Upper lobe of right lung (tissue), 1 donor: ENCODE measurements at regions not wholly inside any gene's neighbourhood (a gene's known extent, or its start where the extent isn't known, plus 50 kb on each side); places are given as distances from the start of the nearest gene placed in this dataset.

Experiments used
- ATAC-seq: fragments of 200-7000 bp; cut with Tn5 transposase; one replicate; pipeline ENCODE4 v1.9.1; 2020; ENCODE audit warnings: mild to moderate bottlenecking, moderate library complexity
- DNase-seq: peaks from one replicate; pipeline ENCODE4 v3.0.0-alpha.2; 2020
- H3K27ac ChIP-seq: fragments of 200-600 bp; one replicate; pipeline ENCODE4 v1.8.0; 2022
- H3K27me3 ChIP-seq: fragments of 200-600 bp; one replicate; pipeline ENCODE4 v1.8.0; 2022; ENCODE audit warnings: mild to moderate bottlenecking
- H3K36me3 ChIP-seq: fragments of 200-600 bp; one replicate; pipeline ENCODE4 v1.8.0; 2022
- H3K4me1 ChIP-seq: fragments of 200-600 bp; one replicate; pipeline ENCODE4 v1.8.0; 2022
- H3K4me3 ChIP-seq: fragments of 200-600 bp; one replicate; pipeline ENCODE4 v1.8.0; 2022; ENCODE audit warnings: mild to moderate bottlenecking
- H3K9me3 ChIP-seq: fragments of 200-600 bp; one replicate; pipeline ENCODE4 v1.8.0; 2022
- intact Hi-C: fragments of 100-400 bp; cut with DNase I; formaldehyde crosslinking; loops from one replicate; pipeline ENCODE4 v1.11.0; 2022
- TF ChIP-seq, protein P1 (sequence below): fragments of 200-600 bp; IDR thresholded peaks from one replicate; pipeline ENCODE4 v1.8.0; 2022; ENCODE audit warnings: antibody characterized with exemption
- donor health status: DM: no; HTN: yes; CAD: no; lungs with severe emphysema.

DNA sequence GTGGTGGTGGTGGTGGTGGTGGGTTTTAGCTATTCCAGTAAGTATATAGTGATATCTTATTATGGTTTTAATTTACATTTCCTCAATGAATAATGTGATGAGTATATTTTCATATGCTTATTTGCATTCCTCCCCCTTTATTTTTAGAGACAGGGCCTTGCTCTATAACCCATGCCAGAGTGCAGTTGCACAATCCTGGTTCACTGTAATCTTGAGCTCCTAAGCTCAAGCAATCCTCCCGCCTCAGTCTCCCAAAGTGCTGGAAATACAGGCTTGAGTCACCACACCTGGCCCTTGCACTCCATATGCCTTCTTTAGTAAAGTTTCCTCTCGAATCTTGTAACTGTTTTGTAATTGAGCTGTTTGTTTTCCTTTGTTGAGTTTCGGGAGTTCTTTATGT, 577.7 kb upstream of the AUTS2 start:
- H3K27ac ChIP-seq, result no peak overlapping the region
- TF ChIP-seq, protein P1, sequence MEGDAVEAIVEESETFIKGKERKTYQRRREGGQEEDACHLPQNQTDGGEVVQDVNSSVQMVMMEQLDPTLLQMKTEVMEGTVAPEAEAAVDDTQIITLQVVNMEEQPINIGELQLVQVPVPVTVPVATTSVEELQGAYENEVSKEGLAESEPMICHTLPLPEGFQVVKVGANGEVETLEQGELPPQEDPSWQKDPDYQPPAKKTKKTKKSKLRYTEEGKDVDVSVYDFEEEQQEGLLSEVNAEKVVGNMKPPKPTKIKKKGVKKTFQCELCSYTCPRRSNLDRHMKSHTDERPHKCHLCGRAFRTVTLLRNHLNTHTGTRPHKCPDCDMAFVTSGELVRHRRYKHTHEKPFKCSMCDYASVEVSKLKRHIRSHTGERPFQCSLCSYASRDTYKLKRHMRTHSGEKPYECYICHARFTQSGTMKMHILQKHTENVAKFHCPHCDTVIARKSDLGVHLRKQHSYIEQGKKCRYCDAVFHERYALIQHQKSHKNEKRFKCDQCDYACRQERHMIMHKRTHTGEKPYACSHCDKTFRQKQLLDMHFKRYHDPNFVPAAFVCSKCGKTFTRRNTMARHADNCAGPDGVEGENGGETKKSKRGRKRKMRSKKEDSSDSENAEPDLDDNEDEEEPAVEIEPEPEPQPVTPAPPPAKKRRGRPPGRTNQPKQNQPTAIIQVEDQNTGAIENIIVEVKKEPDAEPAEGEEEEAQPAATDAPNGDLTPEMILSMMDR, result no peak
- no peaks in the 10 kb centered on the region for H3K36me3 ChIP-seq
- intact Hi-C loops, result no loop called here
- no peak for DNase-seq
- no peak for ATAC-seq
- no peaks in the 10 kb centered on the region for H3K9me3 ChIP-seq
- no peaks in the 10 kb centered on the region for H3K27me3 ChIP-seq
- no peaks in the 10 kb centered on the region for H3K4me1 ChIP-seq
- H3K4me3 ChIP-seq, result no peak overlapping the region

DNA sequence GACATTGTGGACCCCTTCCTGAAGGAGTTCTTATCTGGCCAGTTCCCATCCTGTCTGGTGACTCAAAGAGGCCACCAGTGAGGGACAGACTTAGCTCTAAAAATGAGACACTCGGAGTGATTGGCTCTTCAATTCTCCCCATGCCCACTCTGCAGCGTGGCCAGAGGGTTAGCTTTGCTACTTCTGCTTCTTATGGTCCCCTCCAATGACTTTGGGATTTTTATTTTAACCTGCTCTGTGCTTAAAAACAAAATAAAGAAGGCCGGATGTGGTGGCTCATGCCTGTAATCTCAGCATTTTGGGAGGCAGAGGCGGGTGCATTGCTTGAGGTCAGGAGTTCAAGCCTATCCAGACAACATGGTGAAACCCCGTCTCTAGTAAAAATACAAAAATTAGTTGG, 573.0 kb upstream of the AUTS2 start:
- TF ChIP-seq, protein P1, result no peak
- intact Hi-C loops, result no loop called here

DNA sequence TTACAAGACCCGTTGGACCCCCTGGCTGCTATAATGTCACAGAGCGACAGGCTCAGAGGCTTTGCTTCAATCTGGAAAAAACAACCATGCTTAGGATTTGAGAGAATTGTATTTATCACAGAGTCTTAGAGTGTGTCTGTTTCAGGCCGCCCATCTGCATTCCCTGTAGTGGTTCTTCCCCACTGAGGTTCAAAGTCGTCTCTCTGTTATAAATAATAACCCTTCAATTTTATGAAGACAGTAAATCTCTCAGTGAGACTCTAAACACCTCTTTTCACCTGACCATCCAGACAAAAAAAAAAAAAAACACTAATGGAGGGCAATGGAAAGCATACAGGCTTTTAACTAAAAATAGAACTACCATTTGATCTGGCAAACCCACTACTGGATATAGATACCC, 565.4 kb upstream of the AUTS2 start:
- intact Hi-C loops, result no loop called here
- H3K27ac ChIP-seq, result no peak overlapping the region
- H3K4me3 ChIP-seq, result no peak overlapping the region
- H3K4me1 ChIP-seq, result no peaks in the 10 kb centered on the region
- no peaks in the 10 kb centered on the region for H3K36me3 ChIP-seq
- ATAC-seq (no peak), DNase-seq (no peak)
- H3K27me3 ChIP-seq, result no peaks in the 10 kb centered on the region
- H3K9me3 ChIP-seq, result no peaks in the 10 kb centered on the region
- TF ChIP-seq, protein P1, result no peak

More for the DNA sequence above, 573.0 kb upstream of the AUTS2 start:
- H3K36me3 ChIP-seq, result no peaks in the 10 kb centered on the region
- no peaks in the 10 kb centered on the region for H3K27me3 ChIP-seq
- H3K4me3 ChIP-seq, result no peak overlapping the region
- H3K4me1 ChIP-seq, result no peaks in the 10 kb centered on the region
- H3K27ac ChIP-seq, result no peak overlapping the region
- H3K9me3 ChIP-seq, result no peaks in the 10 kb centered on the region
- DNase-seq (no peak), ATAC-seq (no peak)

DNA sequence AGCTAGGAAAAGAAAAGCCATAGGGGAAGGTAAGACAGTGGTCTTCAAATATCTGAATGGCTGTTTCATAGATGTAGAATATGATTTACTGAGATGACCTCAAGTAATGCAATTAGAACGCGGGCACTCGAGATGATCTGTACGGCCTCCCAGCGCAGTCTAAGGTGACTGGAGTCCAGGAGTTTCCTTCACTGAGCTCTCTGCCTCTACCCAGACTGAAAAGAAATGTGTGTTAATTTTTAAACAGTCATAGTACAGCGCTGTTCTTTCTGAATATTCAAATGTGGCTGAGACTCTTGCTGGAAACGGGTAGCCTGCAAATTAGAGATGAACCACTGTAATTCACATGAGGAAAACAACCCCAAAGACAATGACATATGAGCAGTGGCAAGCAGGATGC, 562.4 kb upstream of the AUTS2 start:
- no peak for ATAC-seq
- no peaks in the 10 kb centered on the region for H3K4me1 ChIP-seq

DNA sequence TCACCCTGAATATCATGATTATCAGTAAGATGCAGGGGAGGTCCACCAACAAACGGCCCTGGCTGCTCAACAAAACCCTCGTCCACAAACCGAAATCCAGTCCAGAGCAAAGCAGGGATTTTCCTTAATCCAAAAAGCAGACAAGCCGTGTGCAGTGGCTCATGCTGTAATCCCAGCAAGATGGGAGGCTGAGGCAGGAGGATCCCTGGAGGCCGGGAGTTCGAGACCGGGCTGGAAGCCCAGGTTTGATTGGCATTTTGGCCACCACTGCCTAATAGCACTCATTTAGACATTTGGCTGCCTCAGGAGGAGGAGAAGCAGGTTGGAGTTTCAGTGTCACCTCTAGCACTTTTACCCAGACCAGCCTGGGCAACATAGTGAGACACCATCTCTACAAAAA, 562.0 kb upstream of the AUTS2 start:
- intact Hi-C loops, result no loop called here
- ATAC-seq (no peak), DNase-seq (no peak)
- Histone ChIP-seq H3K36me3 (no peaks in the 10 kb centered on the region), H3K4me1 (no peaks in the 10 kb centered on the region), H3K4me3 (no peak overlapping the region), H3K27me3 (no peaks in the 10 kb centered on the region), H3K9me3 (no peaks in the 10 kb centered on the region), H3K27ac (no peak overlapping the region)
- TF ChIP-seq, protein P1, result no peak

More for the DNA sequence above, 562.4 kb upstream of the AUTS2 start:
- H3K27ac ChIP-seq, result no peak overlapping the region
- H3K27me3 ChIP-seq, result no peaks in the 10 kb centered on the region
- no peaks in the 10 kb centered on the region for H3K36me3 ChIP-seq
- intact Hi-C loops, result no loop called here
- DNase-seq, result no peak
- H3K4me3 ChIP-seq, result no peak overlapping the region
- no peaks in the 10 kb centered on the region for H3K9me3 ChIP-seq
- TF ChIP-seq, protein P1, result no peak

DNA sequence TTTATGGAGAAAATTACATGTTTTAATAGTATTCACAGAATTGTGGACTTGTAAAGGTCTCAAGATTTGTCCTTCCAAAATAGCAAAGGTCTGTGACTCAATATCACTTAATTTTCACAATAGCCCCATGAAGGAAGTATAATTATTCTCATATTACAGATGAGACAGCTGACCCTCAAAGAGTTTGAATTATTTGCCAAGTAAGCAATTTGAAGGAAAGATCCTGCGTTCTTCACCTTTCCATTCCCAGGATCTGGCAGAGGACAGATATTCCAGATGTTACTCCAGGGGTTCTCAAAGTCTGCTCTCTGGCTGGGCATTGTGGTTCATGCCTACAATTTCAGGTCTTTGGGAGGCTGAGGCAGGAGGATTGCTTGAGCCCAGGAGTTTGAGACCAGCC, 559.4 kb upstream of the AUTS2 start:
- peaks cover 8% of the 10 kb centered on the region for H3K9me3 ChIP-seq
- H3K4me3 ChIP-seq, result no peak overlapping the region
- no peaks in the 10 kb centered on the region for H3K27me3 ChIP-seq
- no peak overlapping the region for H3K27ac ChIP-seq
- no peaks in the 10 kb centered on the region for H3K4me1 ChIP-seq
- TF ChIP-seq, protein P1, result no peak
- H3K36me3 ChIP-seq, result no peaks in the 10 kb centered on the region
- intact Hi-C loops, result no loop called here
- ATAC-seq (no peak), DNase-seq (no peak)
